SH-SY5Y (cell line): ENCODE measurements at regions not wholly inside any gene's neighbourhood (a gene's known extent, or its start where the extent isn't known, plus 50 kb on each side); places are given as distances from the start of the nearest gene placed in this dataset.

Experiments
- GATA2 ChIP-seq: IDR thresholded peaks from 2 replicates; pipeline ENCODE4 v1.6.1; 2011; ENCODE audit warnings: mild to moderate bottlenecking, low read depth, low read length
- GATA3 ChIP-seq: IDR thresholded peaks from 2 replicates; pipeline ENCODE4 v1.6.1; 2011; ENCODE audit warnings: low read depth, mild to moderate bottlenecking, low read length, moderate library complexity

DNA sequence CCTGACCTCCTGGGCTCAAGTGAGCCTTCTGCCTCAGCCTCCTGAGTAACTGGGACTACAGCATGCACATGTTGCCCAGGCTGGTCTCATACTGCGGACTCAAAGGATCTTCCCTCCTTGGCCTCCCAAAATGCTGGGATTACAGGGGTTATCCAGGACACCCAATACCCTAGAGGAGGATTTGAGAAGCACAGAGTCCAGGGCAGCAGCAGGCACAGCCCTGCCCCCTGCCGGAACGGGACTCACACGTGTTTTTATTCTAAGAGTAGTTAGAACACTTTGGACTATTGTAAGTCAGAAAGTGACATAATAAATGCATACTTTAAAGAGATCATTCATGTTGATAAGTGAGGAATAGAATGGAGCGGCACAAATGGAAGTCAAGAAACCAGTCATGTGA is 80.2 kb downstream of the C6orf118 start:
- TF ChIP-seq GATA2 (no peak), GATA3 (no peak)

DNA sequence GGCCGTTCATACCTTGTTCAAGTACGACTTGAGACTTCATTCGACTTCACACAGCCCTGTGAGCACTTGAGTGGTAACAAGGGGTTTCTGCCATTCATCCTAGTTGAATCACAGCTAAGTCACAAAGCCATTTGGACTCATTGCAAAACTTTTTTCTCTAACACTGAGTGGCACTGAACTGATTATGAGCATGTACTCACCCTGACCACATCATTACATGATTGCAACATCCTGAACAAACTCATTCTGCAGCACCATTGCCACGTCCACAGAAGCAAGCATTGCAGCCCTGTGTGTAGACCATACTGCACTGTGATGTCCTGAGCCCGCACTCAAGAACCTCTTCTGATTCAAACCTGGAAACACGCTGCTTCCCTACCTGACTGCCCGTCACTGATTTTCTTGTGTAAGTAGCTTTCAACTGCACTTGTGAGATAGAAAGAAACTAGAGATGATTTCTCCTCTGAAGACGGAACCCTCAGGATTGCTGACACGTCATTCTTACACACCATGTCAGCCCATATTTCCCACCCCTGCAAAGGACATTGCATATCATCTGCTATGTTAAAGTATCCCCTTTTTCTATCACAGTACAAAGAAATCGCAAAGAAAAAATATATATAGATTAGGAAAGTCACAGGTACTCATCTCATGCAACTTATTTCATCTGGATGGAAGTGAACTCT is 81.6 kb downstream of the C6orf118 start:
- no peak for TF ChIP-seq GATA2
- no peak for TF ChIP-seq GATA3

DNA sequence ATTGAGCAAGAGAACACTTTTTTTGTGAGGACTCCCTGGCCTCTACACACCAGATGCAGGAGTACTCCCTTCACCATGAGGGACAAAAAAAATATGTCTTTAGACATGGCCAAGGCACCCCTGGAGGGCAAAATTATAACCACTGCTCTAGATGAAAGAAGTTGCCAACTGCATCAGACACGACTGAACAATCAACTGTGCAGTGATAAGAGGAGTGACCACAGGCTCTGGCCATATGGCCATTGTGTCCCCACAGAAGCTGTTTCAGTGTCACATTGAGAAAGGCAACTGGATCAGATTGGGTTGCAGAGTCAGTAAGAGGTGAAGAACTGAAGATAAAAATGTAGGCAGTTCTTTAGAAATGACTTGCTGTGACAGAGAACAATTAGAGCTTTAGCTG is 85.7 kb downstream of the C6orf118 start:
- no peak for TF ChIP-seq GATA3
- TF ChIP-seq GATA2: no peak

DNA sequence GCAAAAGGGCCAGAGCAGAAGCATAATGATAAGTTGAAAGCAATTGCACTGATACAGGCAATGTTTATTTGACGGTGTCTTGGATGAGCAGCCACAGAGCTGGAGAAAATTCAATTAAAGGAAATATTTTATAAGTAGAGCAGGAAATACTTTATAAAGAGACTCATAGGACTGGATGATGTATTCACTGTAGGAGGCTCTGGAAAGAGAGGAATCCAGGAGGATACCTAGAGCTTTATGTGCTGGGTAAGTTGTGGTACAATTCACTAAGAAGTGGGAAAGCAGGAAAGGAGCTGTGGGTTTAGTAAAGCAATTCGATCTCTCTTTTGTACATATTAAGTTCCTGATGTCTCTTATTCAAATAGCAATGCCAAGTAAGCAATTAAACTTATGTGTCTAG is 86.3 kb downstream of the C6orf118 start:
- TF ChIP-seq GATA3 (no peak), GATA2 (no peak)

DNA sequence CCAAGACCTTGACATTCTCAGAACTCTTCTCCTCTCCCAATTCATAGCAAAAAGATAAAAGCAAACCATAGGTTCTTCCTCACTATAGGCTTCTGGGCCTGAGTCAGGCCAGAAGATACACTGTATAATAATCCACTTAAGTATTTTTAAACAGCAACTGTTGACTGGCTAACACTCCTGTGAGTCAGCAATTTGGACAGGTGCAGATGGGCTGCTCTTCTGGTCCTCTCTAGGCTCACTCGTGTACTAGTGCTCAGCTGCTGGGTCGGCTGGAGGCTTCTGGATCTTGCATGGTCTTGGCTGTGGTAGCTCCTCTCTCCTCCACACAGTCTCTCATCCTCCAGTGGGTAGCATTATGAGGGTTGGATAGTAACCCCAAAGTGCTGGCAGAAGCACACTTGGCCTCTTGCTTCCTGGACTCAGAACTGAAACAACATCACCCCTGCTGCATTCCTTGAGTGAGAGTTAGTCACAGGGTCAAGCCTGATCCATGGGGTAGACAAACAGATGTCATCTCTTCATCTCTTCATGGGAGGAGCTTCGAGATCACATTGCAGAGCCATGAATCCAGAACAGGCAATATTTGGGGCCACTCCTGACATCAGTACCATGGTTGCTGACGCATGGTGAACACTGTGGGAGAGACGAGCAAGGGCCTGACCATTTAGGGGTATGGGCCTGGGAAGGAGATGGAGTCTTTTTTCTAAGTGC is 86.9 kb downstream of the C6orf118 start:
- TF ChIP-seq GATA2: no peak
- no peak for TF ChIP-seq GATA3

DNA sequence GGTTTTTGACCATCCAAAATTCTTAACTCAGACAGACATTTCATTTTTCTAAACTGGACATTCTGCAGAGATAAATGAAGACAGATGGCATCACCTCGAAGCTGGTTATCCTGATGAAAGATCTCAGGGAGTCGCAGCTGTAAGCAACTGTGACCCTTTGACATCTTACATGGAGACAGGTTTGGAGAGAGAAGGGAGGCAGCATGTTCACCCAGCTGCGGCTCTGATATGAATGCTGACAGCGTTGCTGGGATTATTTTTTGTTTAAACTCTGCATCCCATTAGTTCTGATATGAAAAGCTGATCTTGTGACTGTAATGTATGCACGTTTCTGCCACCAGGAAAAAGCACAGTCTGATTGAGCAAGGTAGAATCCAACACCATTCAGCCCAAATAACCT is 89.4 kb downstream of the C6orf118 start:
- no peak for TF ChIP-seq GATA3
- peak; percentile 66; the same call in 1 of the 2 replicates for TF ChIP-seq GATA2

DNA sequence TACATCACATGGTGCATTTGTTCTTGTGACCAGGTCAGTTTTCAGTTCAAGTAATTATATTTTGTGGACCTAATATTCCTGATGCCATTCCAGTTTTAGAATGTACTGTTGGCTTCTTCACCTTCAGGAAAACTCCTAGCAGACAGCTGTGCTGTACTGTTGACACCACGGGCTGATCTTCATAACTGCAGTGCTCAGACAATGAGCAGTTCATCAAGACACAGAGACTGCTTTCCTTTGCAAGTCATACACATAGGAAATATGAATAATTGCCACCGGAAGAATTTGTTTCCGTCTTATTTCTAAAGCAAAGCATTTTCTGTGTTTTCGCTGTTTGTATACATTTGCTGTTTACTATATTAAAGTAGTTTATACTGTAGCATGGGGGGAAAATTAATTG is 89.8 kb downstream of the C6orf118 start:
- TF ChIP-seq GATA3: no peak
- TF ChIP-seq GATA2: no peak

DNA sequence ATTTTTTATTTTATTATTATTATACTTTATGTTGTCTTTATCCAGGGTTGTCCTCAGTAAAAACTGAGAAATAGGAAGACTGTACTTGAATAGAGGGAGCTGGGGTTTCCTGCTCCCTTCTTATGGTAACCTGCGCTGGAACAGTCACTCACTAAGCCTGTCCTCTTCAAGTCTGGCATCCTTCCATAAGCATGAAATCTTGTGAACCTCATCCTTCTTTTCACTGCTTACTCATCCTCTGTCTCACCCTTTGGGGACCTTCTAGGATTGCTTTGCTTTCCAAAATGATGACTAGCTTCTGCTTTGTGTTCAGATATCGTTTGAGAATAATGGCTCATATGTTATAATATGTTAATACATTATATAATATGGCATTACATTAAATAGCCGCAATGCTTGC is 90.6 kb downstream of the C6orf118 start:
- TF ChIP-seq GATA3 (no peak), GATA2 (no peak)

DNA sequence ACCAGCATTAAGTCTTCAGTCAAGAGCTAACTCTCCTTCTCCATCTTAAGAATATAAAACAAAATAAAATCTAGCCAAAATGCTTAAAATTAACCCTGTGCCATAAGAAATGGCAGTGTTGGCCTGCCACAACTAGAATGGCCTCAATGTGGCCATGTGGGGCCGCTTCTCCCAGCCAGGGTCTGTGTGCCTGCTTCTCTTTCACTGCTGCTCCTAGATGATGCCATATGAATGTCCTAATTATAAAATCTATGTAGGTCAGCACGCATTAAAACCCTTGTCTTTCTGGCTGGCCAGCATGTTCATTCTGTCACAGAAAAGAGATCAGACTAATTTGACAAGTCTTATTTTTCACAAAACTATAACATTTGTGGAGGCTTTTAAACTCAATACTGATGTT is 102.6 kb downstream of the C6orf118 start:
- no peak for TF ChIP-seq GATA2
- no peak for TF ChIP-seq GATA3

DNA sequence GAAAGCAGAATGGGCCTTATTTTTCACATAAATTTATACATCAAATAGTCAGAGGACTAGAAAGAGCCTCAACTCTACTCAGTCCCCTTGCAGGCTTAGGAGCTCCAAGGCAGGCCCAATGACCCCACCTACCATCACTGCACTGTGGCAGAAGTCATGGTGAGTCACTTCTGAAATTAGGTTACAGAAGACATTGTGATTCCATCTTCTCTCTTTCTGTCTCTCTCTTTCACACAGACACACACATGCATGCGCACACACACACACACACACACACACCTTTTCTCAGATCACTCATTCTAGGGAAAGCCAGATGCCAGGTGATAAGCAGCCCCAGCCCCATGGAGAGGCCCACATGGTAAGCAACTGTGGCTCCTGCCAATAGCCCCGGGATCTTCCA is 103.8 kb downstream of the C6orf118 start:
- no peak for TF ChIP-seq GATA3
- TF ChIP-seq GATA2: no peak

DNA sequence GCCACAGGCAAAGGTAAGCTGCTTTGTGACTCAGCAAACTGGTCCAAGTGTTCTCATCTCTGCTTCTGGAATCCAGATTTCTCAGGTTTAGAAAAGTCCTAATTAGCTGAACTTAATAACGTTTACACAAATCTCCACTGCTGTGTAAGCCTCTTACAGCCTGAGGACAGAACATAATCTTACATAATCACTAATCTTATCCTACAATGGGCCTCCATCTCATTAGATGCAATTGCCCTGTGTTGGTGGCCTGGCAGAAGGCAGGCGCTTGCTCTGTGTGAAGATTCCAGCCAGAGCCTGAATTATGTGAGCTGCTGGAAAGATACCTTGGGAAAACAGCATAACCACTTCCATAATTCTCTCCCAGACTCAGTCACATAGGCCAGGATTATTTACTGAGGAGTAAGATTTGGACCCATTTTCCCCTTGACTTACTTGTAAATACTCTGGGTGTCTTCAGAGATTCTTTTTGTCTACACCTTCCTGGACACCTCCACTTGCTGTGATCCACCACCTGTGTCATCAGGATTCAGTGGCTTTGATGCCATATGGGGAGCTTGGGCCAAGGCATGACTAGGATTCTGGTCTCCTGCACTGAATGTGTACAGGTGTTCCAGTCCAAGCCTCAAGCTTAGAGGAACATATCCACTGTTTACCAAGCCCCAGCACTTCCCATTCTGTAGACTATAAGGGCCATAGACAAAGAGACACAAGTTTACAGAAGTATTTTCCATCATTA is 104.4 kb downstream of the C6orf118 start:
- TF ChIP-seq GATA2 (no peak), GATA3 (no peak)

DNA sequence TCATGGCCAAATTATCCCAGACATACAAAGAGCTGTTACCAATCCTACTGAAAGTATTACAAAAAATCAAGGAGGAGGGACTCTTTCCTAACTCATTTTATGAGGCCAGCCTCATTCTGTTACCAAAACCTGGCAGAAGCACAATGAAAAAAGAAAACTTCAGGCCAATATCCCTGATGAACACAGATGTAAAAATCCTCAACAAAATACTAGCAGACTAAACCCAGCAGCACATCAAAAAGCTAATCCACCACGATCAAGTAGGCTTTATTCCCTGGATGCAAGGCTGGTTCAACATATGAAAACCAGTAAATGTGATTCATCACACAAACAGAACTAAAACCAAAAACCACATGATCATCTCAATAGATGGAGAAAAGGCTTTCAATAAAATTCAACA is 109.2 kb downstream of the C6orf118 start:
- TF ChIP-seq GATA3: no peak
- no peak for TF ChIP-seq GATA2

DNA sequence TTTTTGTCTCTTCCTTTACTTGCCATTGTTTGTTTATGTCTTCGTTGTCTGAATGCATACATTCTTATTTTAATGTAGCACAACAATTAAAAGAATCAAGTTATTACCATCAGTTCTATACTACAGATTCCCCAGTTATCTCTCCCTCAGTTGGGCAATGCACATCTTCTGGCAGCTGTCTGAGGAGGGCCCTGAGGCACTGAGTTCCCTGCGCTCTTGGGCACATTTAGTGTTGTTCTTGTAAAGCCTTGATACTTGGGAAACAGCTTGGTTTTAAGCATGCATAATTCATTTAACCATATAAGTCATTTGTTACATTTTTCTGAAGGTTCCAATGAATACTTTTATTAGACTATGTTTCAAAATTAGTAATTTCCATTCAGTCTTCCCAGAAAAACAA is 117.9 kb downstream of the C6orf118 start:
- TF ChIP-seq GATA2 (no peak), GATA3 (no peak)

DNA sequence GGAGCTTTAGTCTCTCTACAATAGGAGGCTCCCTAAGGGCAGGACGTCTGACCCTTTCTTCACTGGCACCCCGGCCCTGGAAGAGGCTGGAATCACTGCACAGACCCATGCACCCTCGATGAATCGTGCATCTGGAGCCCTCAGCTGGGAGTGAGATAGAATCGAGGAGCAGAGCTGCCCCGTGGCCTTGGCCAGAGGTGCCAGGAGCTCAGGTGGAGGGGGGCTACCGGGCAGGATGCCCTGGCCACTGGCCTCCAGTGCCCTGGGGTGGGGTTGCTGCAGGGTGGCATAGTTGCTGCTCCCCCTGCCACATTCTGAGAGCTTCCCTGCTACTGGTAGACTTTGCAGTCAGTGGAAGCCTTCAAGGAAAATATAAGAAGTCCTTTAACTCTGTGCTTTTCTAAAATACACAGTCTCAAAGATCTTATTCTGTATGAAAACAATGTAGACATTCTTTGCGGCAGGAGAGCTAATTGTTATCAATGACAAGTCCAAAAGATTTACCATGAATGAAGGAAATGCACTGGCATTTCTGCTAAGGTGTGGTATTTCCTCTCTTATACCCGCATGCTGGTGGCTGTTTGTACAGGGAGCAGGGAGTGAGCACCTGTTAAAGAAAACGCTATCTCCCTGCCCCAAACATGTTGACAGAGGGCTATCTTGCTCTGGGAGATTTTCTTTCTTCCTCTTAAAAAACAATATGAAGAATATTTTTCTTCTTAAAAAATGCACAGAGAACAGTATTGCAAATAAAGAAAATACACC is 122.8 kb downstream of the C6orf118 start:
- TF ChIP-seq GATA2 (no peak), GATA3 (no peak)
